ENCODE measurements at regions not wholly inside any gene's neighbourhood (a gene's known extent, or its start where the extent isn't known, plus 50 kb on each side); places are given as distances from the start of the nearest gene placed in this dataset.
"Not testable (repeated sequence)": the region's sequence is repeated elsewhere in the genome, so short reads cannot be mapped to it uniquely, and the experiment has no call there.

DNA sequence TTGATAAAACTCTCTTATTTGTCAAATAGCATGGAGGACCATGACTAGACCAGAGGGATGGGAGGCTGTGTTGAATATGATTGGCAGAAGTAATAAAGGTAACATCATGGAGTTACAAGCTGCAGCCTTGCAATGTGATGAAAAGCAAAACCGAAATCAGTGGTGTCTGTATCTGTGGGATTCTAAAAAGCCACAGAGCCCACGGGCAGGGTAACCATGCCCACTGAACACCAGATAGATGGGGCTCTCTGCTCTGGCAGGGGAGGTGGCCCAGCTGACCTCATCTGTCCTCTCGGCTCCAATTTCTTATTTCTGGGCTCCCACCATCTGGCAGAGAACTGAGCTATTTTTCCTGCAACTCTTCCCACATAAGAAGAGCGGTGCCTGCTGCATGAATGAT, 1072.2 kb downstream of the GATA3 start:
- no peak for ATAC-seq (ENCODE audit: low read depth)
- Mint-ChIP-seq H3K4me1 (no peaks in the 10 kb centered on the region), H3K4me3 (no peak overlapping the region), H3K9me3 (no peaks in the 10 kb centered on the region), H3K36me3 (no peaks in the 10 kb centered on the region), H3K27me3 (no peaks in the 10 kb centered on the region), H3K27ac (no peak overlapping the region)
- no peak for DNase-seq (ENCODE audit: low spot score in 2 of 2)

DNA sequence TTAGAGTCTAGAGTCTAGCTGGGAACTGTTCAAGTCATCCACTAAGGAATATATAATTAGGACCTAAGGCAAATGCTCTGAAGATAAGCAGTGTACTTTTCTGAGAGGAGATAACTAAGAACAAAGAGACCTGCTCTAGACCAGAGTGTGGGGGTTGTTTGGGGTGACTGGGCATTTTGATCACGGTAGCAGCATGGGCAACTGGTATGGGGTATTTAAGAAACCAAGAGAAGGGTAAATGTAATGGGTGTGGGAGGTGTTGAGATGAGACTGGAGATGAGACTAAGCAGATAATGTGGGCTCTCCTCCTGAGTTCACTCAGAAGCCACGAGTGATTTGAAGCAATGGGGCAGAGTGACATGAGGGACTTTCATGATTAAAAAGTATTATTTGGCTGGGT, 1082.9 kb downstream of the GATA3 start:
- H3K27me3 Mint-ChIP-seq = no peaks in the 10 kb centered on the region
- no peak for DNase-seq (ENCODE audit: low spot score in 2 of 2)
- H3K4me1 Mint-ChIP-seq = no peaks in the 10 kb centered on the region
- no peaks in the 10 kb centered on the region for H3K36me3 Mint-ChIP-seq
- no peak overlapping the region for H3K4me3 Mint-ChIP-seq
- no peaks in the 10 kb centered on the region for H3K9me3 Mint-ChIP-seq
- no peak overlapping the region for H3K27ac Mint-ChIP-seq
- ATAC-seq (ENCODE audit: low read depth) = no peak

DNA sequence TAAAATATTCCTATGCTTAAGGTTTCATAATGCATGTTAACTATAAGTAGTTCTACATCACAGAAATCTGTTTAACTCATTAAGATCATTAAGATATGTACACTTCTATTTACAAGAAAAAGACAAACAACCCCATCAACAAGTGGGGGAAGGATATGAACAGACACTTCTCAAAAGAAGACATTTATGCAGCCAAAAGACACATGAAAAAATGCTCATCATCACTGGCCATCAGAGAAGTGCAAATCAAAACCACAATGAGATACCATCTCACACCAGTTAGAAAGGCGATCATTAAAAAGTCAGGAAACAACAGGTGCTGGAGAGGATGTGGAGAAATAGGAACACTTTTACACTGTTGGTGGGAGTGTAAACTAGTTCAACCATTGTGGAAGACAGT, 1084.3 kb downstream of the GATA3 start:
- ATAC-seq (ENCODE audit: low read depth) = not testable (repeated sequence)

DNA sequence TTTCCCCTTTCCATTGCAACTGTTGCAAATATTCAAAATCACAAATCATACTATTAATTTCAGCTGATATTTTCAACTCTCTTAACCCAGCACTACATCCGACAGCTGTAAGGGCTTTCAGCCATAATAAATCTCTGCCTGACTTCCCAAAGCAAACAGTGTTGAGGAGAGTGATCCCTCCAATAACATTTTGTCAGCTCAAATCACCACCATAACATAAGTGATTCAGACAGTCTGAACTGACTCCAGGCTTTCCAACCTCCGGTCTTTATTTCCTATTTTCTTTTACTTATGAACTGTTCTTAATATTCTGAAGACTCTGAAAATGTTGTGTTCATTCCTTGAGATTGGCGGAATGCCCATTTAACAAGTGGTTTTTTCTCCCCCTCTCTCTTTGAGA, 1085.9 kb downstream of the GATA3 start:
- no peaks in the 10 kb centered on the region for H3K27me3 Mint-ChIP-seq
- no peaks in the 10 kb centered on the region for H3K9me3 Mint-ChIP-seq
- ATAC-seq (ENCODE audit: low read depth) = no peak
- H3K4me3 Mint-ChIP-seq = no peak overlapping the region
- H3K36me3 Mint-ChIP-seq = no peaks in the 10 kb centered on the region
- H3K27ac Mint-ChIP-seq = no peak overlapping the region
- H3K4me1 Mint-ChIP-seq = no peaks in the 10 kb centered on the region
- no peak for DNase-seq (ENCODE audit: low spot score in 2 of 2)

More for the DNA sequence above, 1084.3 kb downstream of the GATA3 start:
- H3K36me3 Mint-ChIP-seq; DNase-seq (ENCODE audit: low spot score in 2 of 2); H3K27ac Mint-ChIP-seq; H3K4me3 Mint-ChIP-seq; H3K4me1 Mint-ChIP-seq; H3K27me3 Mint-ChIP-seq; H3K9me3 Mint-ChIP-seq: not testable (repeated sequence)

DNA sequence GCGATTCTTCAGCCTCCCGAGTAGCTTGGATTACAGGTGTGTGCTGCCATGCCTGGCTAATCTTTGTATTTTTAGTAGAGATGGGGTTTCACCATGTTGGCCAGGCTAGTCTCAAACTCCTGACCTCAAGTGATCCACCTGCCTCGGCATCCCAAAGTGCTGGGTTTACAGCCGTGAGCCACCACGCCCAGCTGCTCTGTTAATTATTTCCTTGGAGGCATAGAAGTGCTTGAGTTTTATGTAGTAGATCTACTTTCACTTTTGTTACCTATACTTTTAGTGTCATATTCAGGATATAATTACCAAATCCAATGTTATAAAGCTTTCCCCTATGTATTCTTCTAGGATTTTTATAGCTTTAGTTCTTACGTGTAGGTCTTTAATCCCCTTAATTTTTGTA, 1093.0 kb downstream of the GATA3 start:
- no peak for DNase-seq (ENCODE audit: low spot score in 2 of 2)
- ATAC-seq (ENCODE audit: low read depth) = no peak
- Mint-ChIP-seq H3K27me3 (no peaks in the 10 kb centered on the region), H3K4me3 (no peak overlapping the region), H3K9me3 (peaks cover 6% of the 10 kb centered on the region), H3K4me1 (no peaks in the 10 kb centered on the region), H3K36me3 (no peaks in the 10 kb centered on the region), H3K27ac (no peak overlapping the region)

DNA sequence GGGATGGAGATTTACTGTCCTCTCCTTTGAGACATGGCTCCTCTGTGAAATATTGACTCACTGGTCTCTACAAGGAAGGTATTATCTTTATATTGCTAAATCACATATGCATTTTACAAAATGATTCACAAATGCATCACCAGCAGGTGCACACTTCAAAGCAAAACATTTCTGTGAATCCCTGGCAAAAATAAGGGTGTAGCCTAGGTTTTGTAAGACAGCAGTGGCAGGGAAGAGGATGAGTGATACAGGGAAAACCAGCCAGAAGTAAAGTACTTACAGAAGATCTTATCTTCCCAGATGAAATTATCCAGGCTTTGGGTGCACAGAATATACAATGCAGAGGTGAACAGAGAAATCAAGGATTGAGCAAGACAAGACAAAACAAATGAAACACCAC, 1094.6 kb downstream of the GATA3 start:
- no peak for DNase-seq (ENCODE audit: low spot score in 2 of 2)
- Mint-ChIP-seq H3K27ac (no peak overlapping the region), H3K4me3 (no peak overlapping the region), H3K36me3 (no peaks in the 10 kb centered on the region), H3K27me3 (no peaks in the 10 kb centered on the region), H3K9me3 (peaks cover 6% of the 10 kb centered on the region), H3K4me1 (no peaks in the 10 kb centered on the region)
- no peak for ATAC-seq (ENCODE audit: low read depth)

DNA sequence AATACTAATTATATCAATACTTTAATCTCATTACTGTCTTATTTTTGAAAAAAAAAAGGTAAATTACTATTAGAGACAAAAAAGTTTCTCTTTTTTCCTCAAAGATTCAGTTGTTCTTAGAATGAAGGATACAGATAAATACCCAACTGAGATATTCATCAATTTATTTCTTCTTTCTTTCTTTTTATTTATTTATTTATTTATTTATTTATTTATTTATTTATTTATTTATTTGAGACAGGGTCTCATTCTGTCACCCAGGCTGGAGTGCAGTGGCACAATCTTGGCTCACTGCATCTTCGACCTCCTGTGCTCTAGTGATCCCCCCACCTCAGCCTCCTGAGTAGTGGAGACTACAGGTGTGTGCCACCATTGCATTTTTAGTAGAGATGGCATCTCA, 1098.6 kb downstream of the GATA3 start:
- not testable (repeated sequence) for H3K36me3 Mint-ChIP-seq; H3K27me3 Mint-ChIP-seq; H3K4me3 Mint-ChIP-seq; H3K4me1 Mint-ChIP-seq; H3K9me3 Mint-ChIP-seq; DNase-seq (ENCODE audit: low spot score in 2 of 2); ATAC-seq (ENCODE audit: low read depth); H3K27ac Mint-ChIP-seq

DNA sequence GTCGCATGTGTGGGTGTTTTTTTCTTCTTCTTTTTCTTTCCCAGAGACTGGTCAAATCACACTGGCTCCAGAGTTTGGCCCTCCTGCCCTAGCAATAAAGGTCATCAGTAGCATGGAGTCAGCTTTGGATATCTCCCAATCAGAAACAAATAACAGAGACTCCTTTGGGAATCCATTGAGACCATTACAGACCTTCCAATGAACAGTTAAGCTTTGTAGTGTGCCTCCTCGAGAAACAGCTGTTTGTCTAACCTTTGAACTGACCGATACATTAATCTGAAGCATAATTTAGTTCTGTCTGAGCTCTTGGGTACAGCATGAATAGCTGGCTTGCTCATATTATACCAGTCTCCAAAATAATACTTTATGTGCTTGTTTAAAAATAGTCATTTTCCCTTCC, 1103.2 kb downstream of the GATA3 start:
- Mint-ChIP-seq H3K9me3 (peaks cover 5% of the 10 kb centered on the region), H3K27me3 (peaks cover 1% of the 10 kb centered on the region), H3K36me3 (no peaks in the 10 kb centered on the region), H3K4me1 (no peaks in the 10 kb centered on the region), H3K27ac (no peak overlapping the region), H3K4me3 (no peak overlapping the region)
- DNase-seq (ENCODE audit: low spot score in 2 of 2) (no peak), ATAC-seq (ENCODE audit: low read depth) (no peak)

DNA sequence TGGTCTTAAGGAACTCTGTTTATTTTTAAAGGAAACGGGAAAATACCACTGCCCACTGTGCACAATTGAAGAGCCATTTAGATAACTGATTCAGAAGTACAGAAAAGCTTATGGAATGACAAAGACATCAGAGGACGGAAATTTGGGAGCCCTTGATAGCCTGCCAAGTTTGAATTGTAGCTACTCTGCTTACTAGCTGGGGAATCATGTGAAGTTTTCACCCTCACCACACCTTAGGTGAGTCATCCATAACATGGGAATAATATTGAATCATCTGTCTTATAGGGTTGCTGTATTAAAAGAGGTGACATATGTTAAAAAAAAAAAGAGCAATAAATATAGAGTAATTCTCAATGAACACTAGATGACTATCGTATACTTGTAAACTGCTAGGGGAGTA, 1104.2 kb downstream of the GATA3 start:
- Mint-ChIP-seq H3K4me1 (no peaks in the 10 kb centered on the region), H3K36me3 (no peaks in the 10 kb centered on the region), H3K4me3 (no peak overlapping the region), H3K27me3 (peaks cover 1% of the 10 kb centered on the region), H3K9me3 (peaks cover 8% of the 10 kb centered on the region), H3K27ac (no peak overlapping the region)
- ATAC-seq (ENCODE audit: low read depth) = no peak
- DNase-seq (ENCODE audit: low spot score in 2 of 2) = no peak

DNA sequence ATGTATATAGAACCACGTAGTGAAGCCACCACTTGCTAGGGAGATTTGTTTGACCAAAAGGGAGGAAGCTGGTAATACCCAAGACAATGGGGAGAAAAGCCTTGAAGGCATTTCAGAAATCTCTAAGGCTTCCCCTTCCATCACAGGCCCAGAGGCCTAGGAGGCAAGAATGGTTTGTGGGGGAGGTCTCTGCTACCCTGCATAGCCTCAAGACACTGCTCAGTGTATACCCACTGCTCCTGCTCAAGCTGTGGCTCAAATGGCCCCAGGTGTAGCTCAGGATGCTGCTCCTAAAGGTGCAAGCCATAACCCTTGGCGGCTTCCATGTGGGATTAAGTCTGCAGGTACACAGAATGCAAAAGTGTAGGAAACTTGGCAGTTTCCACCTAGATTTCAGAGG, 1105.8 kb downstream of the GATA3 start:
- H3K27ac Mint-ChIP-seq = no peak overlapping the region
- no peak for ATAC-seq (ENCODE audit: low read depth)

DNA sequence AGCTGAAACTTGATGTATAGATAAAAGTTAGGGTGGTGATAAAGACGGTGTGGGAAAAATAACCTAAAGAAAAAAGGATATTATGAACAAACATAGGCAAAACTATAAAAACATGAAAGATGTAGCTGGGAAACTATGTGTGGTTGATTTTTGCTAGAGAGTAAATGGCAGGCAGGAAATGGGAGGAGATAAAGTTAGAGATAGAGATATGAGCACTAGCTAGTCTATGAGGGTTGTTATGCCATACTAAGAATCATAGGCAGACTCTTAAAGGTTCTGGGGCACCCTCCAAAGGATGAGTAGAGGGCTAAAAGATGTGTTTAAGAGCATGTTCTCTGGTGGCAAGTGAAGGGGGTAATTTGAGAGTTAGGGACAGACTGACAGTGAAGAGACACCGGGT, 1109.2 kb downstream of the GATA3 start:
- no peak for ATAC-seq (ENCODE audit: low read depth)
- no peaks in the 10 kb centered on the region for H3K27me3 Mint-ChIP-seq
- H3K27ac Mint-ChIP-seq = no peak overlapping the region
- DNase-seq (ENCODE audit: low spot score in 2 of 2) = no peak
- H3K4me3 Mint-ChIP-seq = no peak overlapping the region
- H3K9me3 Mint-ChIP-seq = peaks cover 10% of the 10 kb centered on the region
- no peaks in the 10 kb centered on the region for H3K36me3 Mint-ChIP-seq
- H3K4me1 Mint-ChIP-seq = no peaks in the 10 kb centered on the region

More for the DNA sequence above, 1105.8 kb downstream of the GATA3 start:
- Mint-ChIP-seq H3K4me3 (no peak overlapping the region), H3K4me1 (no peaks in the 10 kb centered on the region), H3K27me3 (peaks cover 1% of the 10 kb centered on the region), H3K9me3 (peaks cover 10% of the 10 kb centered on the region), H3K36me3 (no peaks in the 10 kb centered on the region)
- DNase-seq (ENCODE audit: low spot score in 2 of 2) = no peak

DNA sequence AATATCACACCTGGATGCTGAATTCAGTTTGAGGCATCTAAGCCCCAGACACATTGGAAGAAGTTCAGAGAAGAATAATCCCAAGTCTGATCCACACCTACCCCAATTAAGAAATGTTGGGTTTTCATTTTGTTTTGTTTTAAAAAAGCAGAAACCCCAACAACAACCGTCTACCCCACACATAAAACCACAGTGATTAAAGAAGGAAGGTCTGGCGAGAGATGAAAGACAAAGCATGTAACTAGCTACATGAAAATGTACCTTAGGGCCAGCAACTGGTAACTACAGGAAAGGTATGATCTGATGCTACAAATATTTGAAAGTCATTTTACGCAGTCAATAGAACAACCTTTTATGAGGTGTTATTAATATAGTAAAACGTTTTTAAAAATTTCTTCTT, 1112.3 kb downstream of the GATA3 start:
- H3K27ac Mint-ChIP-seq = no peak overlapping the region
- ATAC-seq (ENCODE audit: low read depth) (no peak), DNase-seq (ENCODE audit: low spot score in 2 of 2) (no peak)
- H3K4me1 Mint-ChIP-seq = no peaks in the 10 kb centered on the region
- H3K36me3 Mint-ChIP-seq = no peaks in the 10 kb centered on the region
- H3K4me3 Mint-ChIP-seq = no peak overlapping the region
- H3K27me3 Mint-ChIP-seq = no peaks in the 10 kb centered on the region
- H3K9me3 Mint-ChIP-seq = peaks cover 5% of the 10 kb centered on the region

DNA sequence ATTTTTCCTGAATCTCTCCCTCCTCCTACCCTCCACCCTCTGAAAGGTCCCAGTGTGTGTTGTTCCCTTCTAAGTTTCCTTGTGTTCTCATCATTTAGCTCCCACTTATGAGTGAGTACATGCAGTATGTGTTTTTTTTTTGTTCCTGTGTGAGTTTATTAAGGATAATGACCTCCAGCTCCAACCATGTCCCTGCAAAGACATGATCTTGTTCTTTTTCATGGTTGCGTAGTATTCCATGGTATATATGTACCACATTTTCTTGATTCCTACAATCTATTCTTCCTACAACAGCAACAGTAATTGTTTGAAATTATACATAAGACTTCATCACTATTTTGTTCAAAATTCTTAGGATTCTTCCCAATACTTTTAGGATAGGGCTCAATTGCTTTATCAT, 1117.8 kb downstream of the GATA3 start:
- H3K4me3 Mint-ChIP-seq = no peak overlapping the region
- H3K27me3 Mint-ChIP-seq = no peaks in the 10 kb centered on the region

DNA sequence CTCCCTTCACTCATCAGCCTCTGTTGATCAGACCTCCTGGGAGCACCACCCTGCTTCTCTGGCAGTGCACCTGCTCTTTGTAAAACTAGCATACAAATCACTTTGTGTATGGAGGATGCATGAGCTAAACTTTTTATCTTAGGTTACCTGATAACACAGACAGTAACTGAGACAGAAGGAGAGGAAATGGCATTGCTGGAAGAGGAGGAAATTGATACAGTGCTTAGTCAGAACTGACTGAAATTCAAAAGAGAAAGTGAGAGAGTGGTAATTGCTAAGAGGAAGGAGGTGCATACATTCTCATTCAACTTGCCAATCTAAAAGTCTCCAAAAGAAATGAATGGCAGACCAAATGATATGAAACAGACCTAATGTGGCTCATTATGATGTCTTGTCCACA, 1120.7 kb downstream of the GATA3 start:
- H3K4me3 Mint-ChIP-seq = no peak overlapping the region
- ATAC-seq (ENCODE audit: low read depth) = no peak
- H3K27me3 Mint-ChIP-seq = peaks cover 3% of the 10 kb centered on the region
- H3K36me3 Mint-ChIP-seq = no peaks in the 10 kb centered on the region
- DNase-seq (ENCODE audit: low spot score in 2 of 2) = no peak
- H3K4me1 Mint-ChIP-seq = peaks cover 2% of the 10 kb centered on the region
- H3K9me3 Mint-ChIP-seq = peaks cover 3% of the 10 kb centered on the region
- no peak overlapping the region for H3K27ac Mint-ChIP-seq

More for the DNA sequence above, 1117.8 kb downstream of the GATA3 start:
- H3K4me1 Mint-ChIP-seq = peaks cover 2% of the 10 kb centered on the region
- no peak overlapping the region for H3K27ac Mint-ChIP-seq
- no peak for DNase-seq (ENCODE audit: low spot score in 2 of 2)
- no peaks in the 10 kb centered on the region for H3K36me3 Mint-ChIP-seq
- H3K9me3 Mint-ChIP-seq = peaks cover 2% of the 10 kb centered on the region
- no peak for ATAC-seq (ENCODE audit: low read depth)

DNA sequence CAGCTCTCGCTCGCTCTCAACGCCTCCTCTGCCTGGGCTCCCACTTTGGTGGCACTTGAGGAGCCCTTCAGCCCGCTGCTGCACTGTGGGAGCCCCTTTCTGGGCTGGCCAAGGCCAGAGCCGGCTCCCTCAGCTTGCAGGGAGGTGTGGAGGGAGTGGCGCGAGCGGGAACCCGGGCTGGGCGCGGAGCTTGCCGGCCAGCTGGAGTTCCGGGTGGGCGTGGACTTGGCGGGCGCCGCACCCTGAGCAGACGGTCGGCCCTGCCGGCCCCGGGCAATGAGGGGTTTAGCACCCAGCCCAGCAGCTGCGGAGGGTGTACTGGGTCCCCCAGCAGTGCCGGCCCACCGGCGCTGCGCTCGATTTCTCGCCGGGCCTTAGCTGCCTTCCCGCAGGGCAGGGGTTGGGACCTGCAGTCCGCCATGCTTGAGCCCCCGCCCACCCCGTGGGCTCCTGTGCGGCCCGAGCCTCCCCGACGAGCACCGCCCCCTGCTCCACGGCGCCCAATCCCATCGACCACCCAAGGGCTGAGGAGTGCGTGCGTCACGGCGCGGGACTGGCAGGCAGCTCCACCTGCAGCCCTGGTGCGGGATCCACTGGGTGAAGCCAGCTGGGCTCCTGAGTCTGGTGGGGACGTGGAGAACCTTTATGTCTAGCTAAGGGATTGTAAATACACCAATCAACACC, 1128.9 kb downstream of the GATA3 start:
- not testable (repeated sequence) for H3K27ac Mint-ChIP-seq; H3K36me3 Mint-ChIP-seq; H3K9me3 Mint-ChIP-seq; H3K27me3 Mint-ChIP-seq; DNase-seq (ENCODE audit: low spot score in 2 of 2); H3K4me1 Mint-ChIP-seq; ATAC-seq (ENCODE audit: low read depth); H3K4me3 Mint-ChIP-seq

Measured in memory B cell (primary cell).